NCI-H2029 treated with DMSO at 0.1 percent for 48 hours (cell line): ENCODE measurements at regions not wholly inside any gene's neighbourhood (a gene's known extent, or its start where the extent isn't known, plus 50 kb on each side); places are given as distances from the start of the nearest gene placed in this dataset.

Experiments used
- DNase-seq: peaks from one replicate; lab custom pipeline; 2025; lab: John Stamatoyannopoulos, UW

GRCh38 chr4:63049278-63049677, 1360.0 kb downstream of the TECRL start:
- no peak for DNase-seq

DNA sequence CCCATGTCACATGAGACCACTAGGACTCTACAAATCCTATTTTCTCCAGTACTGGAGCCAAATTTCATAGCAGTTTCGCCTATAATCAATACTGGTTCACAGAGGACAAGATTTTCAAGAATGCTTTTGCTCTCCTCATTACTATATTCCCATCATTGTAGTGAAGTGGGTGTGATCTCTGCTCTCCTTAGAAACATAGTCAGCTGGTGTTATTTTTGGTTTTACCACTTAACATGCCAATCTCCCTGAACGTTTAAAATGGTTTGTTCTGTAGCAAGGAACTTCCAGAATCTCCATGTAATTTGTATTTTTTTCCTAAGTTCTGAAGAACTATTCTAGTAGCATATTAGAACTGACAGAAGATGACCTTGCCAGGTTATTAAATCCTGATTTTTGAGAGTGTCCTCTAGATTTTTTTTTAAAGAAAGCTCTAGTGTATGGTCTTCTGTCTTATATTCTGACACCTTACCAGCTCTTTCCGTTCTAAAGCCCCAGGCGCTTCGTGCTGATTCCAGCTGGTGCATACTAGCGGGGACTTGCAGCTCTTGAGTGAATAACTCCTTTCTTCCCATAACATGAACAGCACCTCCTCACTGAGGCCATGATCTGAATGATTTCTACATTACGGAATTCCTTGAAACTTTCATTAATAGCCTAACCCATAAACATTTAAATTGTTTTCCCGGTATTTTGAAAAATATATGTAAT, 1372.9 kb downstream of the TECRL start:
- DNase-seq: no peak

- no peak for DNase-seq
These were observed 1379.9 kb downstream of the TECRL start for GRCh38 chr4:63029380-63029779.

- DNase-seq: no peak
These were observed 1388.6 kb downstream of the TECRL start for GRCh38 chr4:63020661-63021060.

- DNase-seq: no peak
These were observed 1392.0 kb downstream of the TECRL start for GRCh38 chr4:63017300-63017699.

- no peak for DNase-seq
These were observed 1438.4 kb downstream of the TECRL start for GRCh38 chr4:62970846-62971245.

- no peak for DNase-seq
These were observed 1448.8 kb downstream of the TECRL start for GRCh38 chr4:62960415-62960814.

- DNase-seq: no peak
These were observed 1455.5 kb downstream of the TECRL start for GRCh38 chr4:62953752-62954151.

DNA sequence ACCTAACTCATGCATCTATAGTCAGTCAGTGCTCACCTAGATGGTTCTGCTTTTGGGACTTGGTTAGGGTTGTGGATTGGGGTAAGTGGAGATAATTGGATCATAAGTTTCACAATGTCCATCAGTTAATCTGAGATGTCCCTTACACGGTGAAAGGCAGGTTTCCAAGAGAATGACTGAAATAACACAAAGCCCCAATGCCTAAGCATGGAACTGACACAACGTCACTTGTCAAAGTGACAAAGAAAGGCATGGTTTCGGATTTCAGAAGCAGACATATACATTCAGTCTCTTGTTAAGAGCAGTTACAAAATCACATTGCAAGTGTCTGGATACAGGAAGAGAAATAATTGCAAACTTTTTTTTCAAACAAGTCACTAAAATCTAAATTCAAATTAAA, 1456.9 kb downstream of the TECRL start:
- no peak for DNase-seq

DNA sequence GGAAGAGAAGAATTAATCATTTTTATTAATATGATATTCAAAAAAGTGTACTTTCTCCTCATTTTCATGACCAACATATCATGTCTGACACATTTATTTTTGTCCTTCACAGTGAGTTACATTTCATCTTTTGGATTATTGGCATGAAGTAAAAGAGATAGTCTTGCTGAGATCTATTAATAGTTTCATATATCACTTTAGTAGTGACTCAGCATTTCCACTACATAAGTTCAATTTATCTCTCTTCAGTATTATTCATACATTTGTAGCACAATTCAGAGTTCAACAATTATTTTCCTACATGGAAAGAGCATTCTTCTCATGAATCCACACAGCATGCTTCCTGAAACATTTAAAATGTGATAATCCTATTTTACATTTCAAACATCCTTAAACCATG, 1461.1 kb downstream of the TECRL start:
- DNase-seq: no peak

DNA sequence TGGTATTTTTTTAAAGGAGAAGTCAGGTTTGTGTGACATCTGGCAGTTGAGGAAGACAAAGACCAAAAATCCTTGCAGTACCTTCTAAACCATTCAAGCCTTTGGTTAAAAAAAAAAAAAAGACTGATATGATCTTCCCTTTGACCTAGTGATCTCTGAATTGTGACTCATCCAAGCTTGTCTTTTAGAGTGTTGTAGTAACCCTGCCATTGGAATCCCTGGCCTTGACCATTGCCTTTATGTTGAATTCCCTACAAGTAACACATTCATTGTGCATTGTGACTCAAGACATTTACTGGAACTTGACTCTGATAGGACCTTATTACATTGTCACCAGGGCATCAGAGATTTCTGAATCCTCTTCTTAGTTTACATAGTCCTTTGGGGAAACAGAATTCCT, 1469.0 kb downstream of the TECRL start:
- no peak for DNase-seq

- no peak for DNase-seq
These were observed 1478.4 kb downstream of the TECRL start for GRCh38 chr4:62930884-62931283.

GRCh38 chr4:62928483-62928882, 1480.8 kb downstream of the TECRL start:
- no peak for DNase-seq

DNA sequence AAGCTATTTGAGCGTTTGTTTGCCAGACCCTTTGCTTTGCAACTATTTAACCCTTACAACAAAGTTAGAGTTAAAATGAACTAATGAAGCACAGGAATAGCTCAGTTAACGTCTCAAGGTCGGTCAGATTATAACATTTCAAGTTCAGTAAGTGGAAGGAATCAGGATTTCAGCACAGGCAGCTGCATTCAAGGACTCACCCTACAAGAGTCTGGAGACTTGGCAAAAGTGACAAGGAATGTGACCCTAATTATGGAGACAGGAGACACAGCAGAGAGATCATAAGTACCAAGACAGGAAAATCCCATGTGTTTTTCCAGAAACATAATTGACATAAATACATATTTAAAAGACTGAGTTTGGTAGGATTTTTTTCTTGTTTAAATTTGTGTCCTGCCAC, 1481.7 kb downstream of the TECRL start:
- no peak for DNase-seq

DNA sequence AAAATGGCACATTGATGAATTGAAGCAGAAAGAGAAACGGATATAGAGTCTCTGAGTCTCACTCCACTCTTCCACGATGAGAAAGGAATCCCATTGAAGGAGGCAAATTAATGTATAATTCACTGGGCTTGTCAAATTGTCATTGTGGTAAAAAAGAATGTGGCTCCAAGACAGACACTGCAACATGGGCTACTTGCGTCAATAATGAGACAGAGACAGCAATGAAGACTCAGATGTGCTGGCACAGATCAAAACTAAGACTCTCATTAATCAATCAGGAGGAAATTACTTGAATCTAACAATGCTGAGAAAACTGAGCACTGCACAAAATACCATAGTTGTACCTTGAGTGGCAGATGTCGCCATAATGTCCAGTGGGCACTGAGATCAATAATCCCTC, 1485.5 kb downstream of the TECRL start:
- DNase-seq: no peak

- DNase-seq: no peak
These were observed 1491.6 kb downstream of the TECRL start for GRCh38 chr4:62917649-62918048.

DNA sequence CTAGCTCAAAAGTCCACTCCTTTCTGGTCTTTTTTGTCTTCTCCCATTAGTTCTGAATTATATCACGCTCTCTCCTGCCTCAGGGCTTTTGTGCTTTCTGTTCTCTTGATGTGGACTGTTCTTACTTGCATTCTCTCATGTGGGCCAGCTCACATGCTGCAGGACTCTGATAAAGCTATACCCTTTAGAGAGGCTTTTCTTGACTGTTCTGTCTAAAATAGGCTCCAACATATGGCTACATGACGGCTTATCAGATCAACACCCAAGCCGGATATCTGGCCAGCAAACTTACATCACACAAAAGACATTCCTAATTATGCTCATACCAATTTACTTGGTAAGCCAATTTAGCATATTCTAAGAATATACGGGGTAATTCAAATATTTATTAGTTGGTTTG, 1494.5 kb downstream of the TECRL start:
- no peak for DNase-seq

- DNase-seq: no peak
These were observed 1496.2 kb downstream of the TECRL start for GRCh38 chr4:62913065-62913464.

GRCh38 chr4:62912531-62912930, 1496.7 kb downstream of the TECRL start:
- DNase-seq: no peak

DNA sequence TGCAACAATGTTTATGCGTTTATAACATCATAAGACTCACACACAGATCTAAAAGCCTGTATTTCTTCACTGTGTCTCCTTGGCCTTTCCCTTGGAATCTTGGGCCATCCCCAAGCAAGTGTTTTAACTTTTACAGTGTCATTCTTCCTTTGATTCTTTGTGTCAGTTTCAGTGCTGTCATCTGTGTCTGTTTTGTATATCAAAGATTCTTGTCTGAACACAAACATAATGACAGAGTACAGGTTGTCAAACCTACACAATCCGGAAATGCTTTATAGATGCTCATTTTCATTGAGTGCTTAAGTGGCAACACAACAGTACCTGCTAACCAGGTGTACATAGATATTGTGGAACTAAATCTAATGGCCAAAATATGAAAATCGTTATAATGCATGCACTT, 1500.0 kb downstream of the TECRL start:
- DNase-seq: no peak

DNA sequence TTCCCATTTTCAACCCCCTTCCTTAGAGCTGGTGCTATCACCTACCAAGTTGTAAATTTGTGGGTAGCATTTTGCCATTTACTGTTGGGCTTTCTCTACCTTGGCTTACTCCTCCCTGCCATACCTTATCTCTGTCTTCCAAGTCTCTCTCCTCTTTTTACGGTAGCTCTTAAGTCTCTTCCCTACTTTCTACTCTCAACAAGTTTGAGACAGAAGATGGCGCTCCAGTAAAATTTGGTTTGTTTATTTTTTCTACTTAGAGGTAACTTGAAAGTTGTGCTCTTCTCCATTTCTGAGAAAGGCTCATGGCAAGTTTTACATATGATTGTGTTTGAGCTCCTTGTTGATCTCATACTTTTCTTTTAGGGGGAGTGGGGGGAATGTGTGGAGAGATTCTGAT, 1508.1 kb downstream of the TECRL start:
- DNase-seq: no peak

GRCh38 chr4:62899646-62900364, 1509.4 kb downstream of the TECRL start:
- no peak for DNase-seq

DNA sequence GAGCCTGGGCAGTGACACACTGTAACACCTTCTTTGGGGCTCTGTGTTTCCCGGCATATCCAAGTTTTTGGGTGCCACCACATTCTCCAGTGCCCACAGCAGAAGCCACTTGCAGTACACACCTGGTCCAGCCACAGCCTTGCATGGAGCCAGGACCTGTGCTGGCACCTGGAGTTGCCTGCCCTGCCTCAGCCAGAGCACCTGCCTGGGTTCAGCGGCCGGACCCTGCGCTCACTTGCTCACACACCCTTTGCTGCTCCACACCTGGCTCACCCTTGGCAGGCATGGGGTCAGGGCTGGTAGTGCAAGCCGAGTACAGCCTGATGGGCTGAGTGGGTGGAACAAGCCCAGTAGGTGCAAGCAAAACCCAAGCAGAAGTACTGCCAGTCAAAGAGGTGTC, 1511.1 kb downstream of the TECRL start:
- DNase-seq: no peak

DNA sequence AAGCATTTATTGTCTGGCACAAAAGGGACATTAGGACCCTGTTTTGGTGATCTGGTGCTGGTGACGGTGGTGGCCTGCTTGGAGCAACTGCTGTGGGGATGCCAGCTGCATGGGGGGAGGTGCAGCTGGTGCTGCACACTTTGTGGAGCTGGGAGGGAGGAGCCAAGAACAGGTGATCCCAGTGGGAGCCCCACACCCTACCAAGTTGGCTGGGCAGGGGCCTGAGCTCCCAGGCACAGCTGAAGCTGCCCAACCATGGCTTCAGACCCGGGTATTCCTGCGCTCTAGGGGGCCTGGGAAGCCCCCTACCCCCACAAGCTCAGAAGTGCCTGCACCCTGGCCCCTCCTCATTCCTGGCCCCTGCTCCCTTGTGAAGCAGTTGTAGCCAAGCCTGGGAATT, 1512.5 kb downstream of the TECRL start:
- no peak for DNase-seq
